SU-DHL-6 (cell line): ENCODE measurements at regions not wholly inside any gene's neighbourhood (a gene's known extent, or its start where the extent isn't known, plus 50 kb on each side); places are given as distances from the start of the nearest gene placed in this dataset.

Experiments
- EZH2phosphoT487 ChIP-seq: fragments of 200-600 bp; sonication (generic), shearing (Covaris generic); conservative IDR thresholded peaks from 2 replicates; pipeline ENCODE4 v1.6.1; 2018; ENCODE audit warnings: mild to moderate bottlenecking, antibody characterized with exemption, low read length, moderate library complexity, mixed read lengths
- TF ChIP-seq, protein P1 (sequence below): fragments of 200-600 bp; sonication (generic); IDR thresholded peaks from one replicate; pipeline ENCODE4 v1.5.1; 2017; ENCODE audit warnings: antibody characterized with exemption, mild to moderate bottlenecking, low read length, moderate library complexity; ENCODE audit not compliant: insufficient read depth, poor library complexity, severe bottlenecking

DNA sequence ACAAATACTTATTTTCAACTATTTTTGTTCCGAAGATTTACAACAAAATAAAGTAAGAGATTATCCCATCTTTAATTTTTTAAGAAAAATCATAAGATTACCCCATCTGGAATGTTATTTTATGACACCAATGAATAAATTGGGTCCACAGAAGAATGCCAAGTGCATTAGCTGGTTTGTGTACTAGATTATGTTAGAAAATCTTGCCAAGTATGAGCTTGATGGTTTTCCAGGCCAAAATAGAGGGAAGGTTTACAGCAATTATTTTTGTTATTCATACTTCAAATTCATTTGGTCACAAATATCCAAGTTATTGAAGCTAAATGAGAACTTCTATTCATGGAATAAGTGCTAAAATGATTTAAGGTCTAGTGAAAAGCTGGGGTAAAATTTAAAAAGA is 109.4 kb upstream of the DMRTA1 start:
- TF ChIP-seq, protein P1, sequence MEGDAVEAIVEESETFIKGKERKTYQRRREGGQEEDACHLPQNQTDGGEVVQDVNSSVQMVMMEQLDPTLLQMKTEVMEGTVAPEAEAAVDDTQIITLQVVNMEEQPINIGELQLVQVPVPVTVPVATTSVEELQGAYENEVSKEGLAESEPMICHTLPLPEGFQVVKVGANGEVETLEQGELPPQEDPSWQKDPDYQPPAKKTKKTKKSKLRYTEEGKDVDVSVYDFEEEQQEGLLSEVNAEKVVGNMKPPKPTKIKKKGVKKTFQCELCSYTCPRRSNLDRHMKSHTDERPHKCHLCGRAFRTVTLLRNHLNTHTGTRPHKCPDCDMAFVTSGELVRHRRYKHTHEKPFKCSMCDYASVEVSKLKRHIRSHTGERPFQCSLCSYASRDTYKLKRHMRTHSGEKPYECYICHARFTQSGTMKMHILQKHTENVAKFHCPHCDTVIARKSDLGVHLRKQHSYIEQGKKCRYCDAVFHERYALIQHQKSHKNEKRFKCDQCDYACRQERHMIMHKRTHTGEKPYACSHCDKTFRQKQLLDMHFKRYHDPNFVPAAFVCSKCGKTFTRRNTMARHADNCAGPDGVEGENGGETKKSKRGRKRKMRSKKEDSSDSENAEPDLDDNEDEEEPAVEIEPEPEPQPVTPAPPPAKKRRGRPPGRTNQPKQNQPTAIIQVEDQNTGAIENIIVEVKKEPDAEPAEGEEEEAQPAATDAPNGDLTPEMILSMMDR = no peak
- no peak for TF ChIP-seq EZH2phosphoT487
